Spleen (tissue), 7 donors: ENCODE measurements at regions not wholly inside any gene's neighbourhood (a gene's known extent, or its start where the extent isn't known, plus 50 kb on each side); places are given as distances from the start of the nearest gene placed in this dataset.

ENCODE experiments used
- POLR2A ChIP-seq, 3 donors: fragments of 450-650 bp; IDR thresholded peaks; one replicate each; pipeline ENCODE4 v1.5.1; 2017; ENCODE audit warnings: antibody characterized with exemption in 3 of 3, mild to moderate bottlenecking in 1 of 3
- POLR2AphosphoS5 ChIP-seq, 3 donors: sonication (generic); formaldehyde crosslinking; IDR thresholded peaks; one replicate each; pipeline ENCODE4 v1.5.1; 2017; ENCODE audit warnings: antibody characterized with exemption in 3 of 3
- TF ChIP-seq, protein P1 (sequence below), 11 experiments: fragments of 200-600 bp in 7 of 11; fragments of 450-650 bp in 4 of 11; sonication (generic) in 4 of 11; IDR thresholded peaks in 8 of 11; conservative IDR thresholded peaks in 3 of 11; 1 replicate in 7 of 11; 2 replicates in 4 of 11; pipeline versions ENCODE4 v1.4.0 to v1.8.0; 2016 to 2021; ENCODE audit warnings: antibody characterized with exemption in 11 of 11, inconsistent platforms in 4 of 11, mild to moderate bottlenecking in 1 of 11
- donor health status: DM: no; HTN: no; CAD: no; lungs with moderate emphysema.
- donor health status: DM: no; HTN: no; CAD: no.
- donor health status: DM: no; HTN: no; CAD: no.

DNA sequence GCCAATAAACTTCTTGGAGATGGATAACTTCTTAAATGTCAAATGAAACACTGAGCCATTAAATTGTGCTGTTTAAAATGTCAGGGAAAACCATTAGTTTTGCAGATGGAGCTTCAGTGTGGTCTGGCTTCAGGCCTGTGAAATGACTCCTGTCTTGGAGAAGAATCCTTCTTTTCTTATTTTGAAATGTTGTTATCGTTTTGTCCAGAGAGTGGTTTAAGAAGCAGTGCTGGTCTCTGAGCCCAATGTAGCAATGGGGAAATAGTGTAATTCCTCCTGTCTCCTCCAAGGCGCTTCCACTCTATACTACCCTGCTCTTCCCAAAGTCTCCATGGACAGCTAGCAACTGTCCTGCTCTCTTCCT is 177.6 kb downstream of the REEP3 start:
- no peak for TF ChIP-seq POLR2A (IDR thresholded peaks at IDR 0.05)
- TF ChIP-seq, protein P1, sequence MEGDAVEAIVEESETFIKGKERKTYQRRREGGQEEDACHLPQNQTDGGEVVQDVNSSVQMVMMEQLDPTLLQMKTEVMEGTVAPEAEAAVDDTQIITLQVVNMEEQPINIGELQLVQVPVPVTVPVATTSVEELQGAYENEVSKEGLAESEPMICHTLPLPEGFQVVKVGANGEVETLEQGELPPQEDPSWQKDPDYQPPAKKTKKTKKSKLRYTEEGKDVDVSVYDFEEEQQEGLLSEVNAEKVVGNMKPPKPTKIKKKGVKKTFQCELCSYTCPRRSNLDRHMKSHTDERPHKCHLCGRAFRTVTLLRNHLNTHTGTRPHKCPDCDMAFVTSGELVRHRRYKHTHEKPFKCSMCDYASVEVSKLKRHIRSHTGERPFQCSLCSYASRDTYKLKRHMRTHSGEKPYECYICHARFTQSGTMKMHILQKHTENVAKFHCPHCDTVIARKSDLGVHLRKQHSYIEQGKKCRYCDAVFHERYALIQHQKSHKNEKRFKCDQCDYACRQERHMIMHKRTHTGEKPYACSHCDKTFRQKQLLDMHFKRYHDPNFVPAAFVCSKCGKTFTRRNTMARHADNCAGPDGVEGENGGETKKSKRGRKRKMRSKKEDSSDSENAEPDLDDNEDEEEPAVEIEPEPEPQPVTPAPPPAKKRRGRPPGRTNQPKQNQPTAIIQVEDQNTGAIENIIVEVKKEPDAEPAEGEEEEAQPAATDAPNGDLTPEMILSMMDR (IDR thresholded peaks at IDR 0.05 in 8 of 11, conservative IDR thresholded peaks at IDR 0.05 in 3 of 11), result no peak
- no peak for TF ChIP-seq POLR2AphosphoS5 (IDR thresholded peaks at IDR 0.05)
